Right forelimb (tissue), 1 donor: ENCODE measurements at regions not wholly inside any gene's neighbourhood (a gene's known extent, or its start where the extent isn't known, plus 50 kb on each side); places are given as distances from the start of the nearest gene placed in this dataset.
"Not testable (repeated sequence)": the region's sequence is repeated elsewhere in the genome, so short reads cannot be mapped to it uniquely, and the experiment has no call there.

Experiments
- DNase-seq: peaks from one replicate; pipeline ENCODE4 v3.0.0-alpha.2; 2018

DNA sequence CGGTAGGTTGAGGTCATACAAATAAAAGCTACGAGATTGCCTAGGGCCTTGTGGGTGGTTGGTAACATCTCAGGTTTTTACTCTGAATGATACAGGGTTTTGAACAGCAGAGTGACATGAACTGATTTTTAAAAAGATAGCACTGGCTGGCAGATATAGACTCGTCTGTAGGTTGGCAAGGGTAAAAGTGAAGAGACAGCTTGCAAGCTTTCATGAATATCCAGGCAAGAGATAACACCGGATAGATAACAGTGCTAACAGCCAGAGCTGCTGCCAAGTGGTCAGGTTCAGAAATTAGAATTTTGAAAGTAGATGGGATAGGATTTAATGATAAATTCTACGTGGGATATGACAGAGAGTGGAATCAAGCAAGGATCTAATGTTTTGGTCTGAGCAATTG lies 299.7 kb upstream of the AADAT start:
- no peak for DNase-seq

DNA sequence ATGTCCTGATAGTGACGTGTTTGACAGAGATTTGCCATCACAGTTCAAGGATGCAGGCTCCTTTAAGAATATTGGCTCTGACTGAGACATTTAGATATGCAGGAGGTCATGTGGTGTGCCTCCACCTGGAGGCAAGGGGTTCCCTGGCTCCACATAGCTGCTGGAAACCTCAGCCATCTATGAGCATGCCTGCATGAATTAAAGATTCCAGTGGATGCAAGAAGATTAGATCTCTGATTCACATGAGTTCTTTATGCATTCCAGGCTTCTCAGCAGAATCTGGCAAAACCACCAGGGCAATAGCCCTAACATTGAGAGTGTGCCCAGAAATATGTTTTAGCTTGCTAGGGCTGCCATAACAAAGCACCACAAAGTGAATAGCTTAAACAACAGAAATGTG lies 298.5 kb upstream of the AADAT start:
- DNase-seq: no peak

DNA sequence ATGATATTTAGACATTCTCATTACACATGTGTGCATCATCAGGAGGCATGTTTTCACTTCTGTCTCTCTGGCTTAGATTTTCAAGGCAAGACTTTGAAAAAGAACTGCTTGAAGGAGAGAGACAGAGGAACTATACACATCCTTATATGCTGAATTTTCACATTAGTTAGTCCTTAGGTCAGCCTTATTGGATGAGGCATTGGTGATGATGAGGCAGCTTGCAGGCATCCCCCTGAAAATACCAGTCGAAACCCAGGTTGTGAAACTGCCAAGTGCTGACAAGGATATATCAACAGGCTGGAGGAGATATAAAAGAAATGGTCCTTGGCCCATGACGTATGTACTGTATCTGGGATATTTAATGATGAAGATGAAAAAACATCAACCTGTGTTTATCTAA lies 297.2 kb upstream of the AADAT start:
- DNase-seq: no peak

DNA sequence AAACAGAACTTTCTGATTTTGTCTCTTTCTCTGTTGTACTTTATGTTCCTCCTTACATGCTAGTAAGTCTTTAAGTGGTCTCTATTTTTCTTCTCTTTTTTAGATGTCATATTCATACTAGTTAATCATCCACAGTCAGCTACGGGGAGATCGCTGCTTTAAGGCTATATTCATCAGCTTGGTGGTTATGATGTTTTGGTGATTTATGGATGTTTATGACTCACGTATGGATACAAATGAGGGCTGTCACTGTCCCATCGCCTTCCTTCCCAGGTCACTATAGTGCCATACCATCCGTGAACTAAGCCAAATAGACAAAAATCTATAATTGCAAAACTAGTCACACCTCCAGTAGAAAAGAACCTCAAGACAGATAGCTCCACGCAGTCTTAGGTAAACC lies 296.8 kb upstream of the AADAT start:
- no peak for DNase-seq

DNA sequence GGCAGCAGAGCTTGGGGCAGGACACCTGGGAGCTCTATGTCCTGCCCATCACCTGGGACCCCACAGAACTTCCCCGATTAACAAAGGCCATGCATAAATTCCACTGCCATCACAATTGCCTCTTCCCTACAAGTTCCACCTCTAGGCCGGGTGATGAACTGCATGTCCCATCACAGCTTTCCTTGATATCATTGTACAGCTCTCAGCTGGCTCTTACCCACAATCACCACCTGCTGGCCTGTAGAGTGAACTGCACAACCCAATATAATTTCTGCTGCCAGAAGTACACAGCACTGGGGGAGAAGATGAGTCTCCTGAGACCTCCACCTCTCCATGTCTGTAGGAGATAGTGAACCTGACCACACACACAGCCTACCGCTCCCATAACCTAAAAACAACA lies 285.0 kb upstream of the AADAT start:
- no peak for DNase-seq

DNA sequence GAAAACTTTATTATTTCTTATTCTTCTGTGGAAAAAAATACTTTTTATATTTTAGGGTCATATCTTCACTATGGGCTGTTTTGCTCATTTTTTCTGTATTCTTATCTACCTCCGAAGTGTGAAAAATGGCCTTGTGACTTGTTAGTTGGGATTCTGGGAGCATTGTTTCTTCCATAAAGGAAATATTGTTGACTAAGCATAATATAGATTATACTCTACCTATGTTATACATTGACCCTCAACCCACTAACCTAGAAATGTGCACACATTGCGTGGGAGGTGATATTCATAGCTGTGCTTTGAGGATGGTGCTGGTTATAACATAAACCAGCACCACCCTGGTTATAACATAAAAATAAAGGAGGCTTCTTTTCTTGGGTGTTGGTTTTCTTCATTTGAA lies 259.2 kb upstream of the AADAT start:
- DNase-seq: no peak

DNA sequence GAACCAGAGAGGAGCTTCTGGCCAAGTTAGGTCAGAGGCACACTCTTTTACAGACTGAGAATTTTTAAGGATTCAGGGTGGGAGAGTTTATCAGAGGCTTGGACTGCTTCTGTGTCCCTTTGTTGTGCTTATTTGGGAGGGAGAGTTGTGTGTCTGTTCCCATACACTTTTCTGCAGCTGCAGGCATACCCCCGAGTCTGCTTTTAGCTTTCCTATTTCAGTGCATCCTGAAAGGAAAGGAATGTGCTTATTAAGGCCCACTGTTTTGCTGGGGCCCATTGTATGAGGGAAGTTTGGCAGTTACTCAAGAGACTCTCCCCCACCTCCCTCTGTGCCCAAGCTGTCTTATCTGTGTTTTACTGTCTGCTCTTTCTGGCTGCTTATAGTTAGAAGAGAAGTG lies 257.4 kb upstream of the AADAT start:
- DNase-seq: not testable (repeated sequence)

DNA sequence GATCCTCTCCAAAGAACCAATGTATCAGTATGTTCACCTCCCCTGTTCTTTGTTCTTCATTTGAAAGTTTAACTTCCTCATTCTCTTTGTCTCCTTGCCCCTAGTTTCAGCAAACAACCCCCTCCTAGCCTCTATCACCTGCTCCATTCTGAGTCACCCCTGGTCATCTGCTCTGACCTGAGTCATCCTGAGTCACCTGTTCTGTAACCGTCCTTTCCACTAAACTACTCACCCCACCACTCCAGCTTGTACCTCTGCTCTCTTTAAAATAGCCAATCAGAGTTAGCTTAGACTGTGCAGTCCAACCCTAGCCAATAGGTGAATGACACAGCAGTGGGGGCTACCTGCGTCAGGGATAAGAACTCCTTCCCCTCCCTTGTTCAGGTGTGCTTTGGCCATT lies 249.8 kb upstream of the AADAT start:
- DNase-seq: no peak

DNA sequence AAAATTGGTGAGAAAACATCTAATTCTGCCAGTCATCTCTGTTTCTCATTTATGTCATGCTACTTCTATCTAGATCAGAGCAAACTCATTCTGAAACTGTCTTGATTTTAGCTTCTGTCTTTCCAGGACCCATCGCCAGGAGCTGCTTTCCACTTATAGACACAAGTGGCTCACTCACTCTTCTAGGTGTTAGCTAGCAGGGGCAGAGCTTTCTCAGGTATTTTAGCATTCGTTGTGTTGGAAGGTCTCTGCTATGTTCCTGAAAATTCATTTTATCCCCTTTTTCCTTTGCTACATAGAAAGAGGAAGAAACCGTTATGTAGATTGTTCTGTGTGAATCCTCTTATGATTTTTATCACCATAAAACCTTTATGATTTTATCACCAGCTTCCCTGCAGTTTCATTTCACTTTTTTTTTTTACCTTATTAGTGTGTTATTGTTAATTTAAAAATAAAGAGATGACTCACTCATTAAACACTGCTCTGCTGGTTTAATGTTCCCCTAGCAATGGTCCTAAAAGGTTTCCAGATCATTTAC lies 246.6 kb upstream of the AADAT start:
- no peak for DNase-seq

DNA sequence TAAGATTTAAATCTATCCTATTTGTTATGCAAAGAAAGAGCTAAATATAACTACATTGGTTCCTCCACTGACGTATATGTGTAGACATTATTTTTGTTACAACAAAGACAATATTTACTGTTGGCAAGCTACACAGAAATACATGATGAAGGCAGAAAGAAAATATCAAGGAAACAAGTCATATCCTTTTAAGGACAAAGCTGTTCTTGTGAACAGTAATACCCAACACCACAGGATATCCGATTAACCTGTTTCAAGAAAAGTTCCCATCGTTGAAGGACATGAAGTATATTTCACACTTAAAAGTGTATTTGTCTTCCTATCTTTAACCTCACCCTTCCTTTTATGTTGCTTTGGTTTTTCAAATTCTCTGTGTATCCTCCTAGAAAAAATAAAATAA lies 235.8 kb upstream of the AADAT start:
- no peak for DNase-seq

DNA sequence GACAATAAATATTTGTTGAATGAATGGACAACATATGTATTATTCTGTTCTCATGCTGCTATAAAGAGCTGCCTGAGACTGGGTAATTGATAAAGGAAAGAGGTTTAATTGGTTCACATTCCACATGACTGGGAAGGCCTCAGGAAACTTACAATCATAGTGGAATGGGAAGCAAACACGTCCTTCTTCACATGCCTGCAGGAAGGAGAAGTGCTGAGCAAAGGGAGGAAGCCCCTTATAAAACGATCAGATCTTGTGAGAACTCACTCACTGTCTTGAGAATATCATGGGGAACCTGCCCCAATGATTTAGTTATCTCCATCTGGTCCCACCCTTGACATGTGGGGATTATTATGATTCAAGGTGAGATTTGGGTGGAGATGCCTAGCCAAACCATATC lies 233.9 kb upstream of the AADAT start:
- DNase-seq: no peak

DNA sequence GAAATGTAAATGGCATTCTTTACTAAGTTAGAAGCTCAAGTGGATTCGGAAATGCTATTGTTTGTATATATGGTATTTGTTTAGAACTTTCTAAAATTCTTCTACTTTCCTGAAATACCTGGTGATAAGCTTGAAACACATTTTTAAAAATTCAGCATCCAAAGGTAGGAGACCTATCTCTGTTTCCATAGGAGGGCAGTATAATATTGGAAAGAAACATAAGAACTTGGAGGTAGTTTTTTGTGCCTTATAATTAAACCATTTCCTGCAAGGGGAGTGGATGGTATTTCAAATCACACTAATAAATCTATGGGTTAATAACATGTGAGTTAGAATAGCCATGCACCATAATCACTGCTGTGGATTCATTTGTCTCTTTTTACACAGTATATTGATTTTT lies 217.4 kb upstream of the AADAT start:
- DNase-seq: no peak

DNA sequence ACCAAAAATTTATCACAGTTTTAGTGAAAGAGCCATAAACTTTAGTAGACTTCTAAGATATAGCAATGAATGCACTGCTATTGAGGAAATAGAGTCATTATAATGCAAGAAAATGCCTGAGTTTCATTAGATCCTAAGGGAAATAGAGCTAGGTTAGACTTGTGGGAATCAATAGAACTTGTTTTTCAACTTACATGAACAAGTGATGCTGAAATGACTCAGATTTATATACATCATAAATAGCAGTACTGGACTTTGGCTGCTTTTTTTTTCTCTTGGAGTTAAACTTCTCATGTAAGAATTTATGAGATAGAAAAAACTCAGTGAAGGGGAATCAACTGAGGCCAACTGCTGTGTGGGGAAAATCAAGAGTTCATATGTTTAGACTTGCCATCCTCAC lies 216.5 kb upstream of the AADAT start:
- no peak for DNase-seq

DNA sequence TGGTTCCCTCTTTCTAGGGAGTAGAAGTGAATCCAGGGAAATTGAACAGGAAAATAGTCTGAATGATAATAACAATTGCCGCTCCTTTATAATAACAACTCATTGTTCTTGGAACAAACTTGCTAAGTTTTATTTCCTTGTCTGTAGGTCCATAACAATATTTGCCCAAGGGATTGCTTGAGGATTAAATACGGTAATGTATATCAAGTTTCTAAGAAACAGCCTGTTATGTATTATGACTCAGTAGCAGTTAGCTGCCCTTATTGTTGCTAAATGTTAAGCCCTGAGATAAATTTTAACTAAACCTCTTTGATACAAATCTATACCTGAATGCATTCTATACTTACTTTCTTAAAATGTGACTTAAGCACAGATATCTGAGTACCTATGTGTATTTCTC lies 215.9 kb upstream of the AADAT start:
- DNase-seq: no peak

DNA sequence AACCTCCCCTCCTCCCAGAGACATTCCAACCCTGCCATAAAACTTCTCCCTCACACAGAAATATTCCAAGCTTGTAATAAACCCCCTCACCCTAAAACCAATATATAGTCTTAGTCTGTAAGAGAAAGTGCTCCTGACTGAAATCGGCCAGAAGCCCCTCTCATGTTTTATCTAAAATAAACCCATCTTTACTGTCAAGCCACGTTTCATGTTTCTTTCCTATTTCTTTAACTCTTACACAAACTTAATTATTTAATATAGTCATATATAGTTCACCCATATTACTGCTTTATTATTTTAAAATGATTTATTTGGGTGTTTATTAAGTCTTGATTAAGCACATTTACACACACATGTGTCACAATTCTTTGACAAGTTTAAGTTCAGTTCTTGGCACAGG lies 191.3 kb upstream of the AADAT start:
- no peak for DNase-seq

DNA sequence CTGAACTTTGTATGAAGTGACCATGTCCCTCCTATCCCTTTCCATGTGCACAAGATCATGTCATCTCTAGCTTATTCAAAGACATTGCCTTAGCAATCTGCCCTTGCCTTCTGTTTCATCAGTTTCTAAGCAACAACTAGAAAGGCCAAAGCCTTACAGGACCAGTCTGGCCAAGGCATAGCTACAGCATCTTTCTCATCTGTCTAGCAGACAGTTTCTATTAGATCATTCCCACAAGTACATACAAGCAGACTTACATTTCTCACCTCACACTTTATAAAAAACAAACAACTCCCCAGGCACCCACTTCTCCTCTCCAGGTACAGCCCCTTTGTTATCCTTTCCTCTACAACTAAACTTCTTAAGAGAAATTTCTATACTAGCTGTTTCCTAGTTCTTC lies 188.7 kb upstream of the AADAT start:
- DNase-seq: no peak

DNA sequence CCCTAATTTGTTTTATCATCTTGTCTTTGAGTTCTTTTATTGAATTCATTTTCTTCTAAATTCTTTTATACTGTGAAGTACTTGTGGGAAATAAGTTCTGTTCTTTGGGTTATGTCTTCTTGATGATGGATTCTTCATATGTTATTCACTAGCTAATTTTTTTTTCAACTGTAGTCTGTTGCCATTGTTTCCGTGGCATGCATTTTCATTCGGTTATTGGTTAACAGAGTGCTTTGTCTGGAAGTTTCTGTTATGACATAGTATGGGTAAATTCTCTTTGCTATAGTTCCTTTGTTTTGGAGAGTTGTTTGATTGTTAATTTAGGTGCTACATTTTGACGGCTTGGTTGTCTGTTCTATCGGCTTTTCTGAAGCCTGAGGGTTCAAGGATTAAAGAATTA lies 184.9 kb upstream of the AADAT start:
- DNase-seq: no peak

DNA sequence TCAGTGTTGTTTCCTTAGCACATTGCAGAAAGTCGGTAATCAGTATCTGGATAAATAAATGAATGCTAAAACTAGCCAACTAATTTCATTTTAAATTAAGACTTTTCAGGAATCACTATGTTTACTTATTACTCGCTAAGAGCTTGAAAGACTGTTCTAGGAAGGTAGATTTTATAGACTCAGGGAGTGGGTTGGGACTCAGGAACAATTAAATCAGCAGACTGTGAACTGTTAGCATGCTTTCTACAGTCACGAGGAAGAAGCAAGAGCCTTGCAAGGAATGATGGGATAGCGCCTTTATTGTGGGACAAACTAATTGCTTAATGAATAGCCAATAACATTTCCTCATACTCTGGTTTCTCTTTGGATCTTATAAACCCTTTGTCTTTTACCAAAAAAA lies 183.2 kb upstream of the AADAT start:
- DNase-seq: no peak

DNA sequence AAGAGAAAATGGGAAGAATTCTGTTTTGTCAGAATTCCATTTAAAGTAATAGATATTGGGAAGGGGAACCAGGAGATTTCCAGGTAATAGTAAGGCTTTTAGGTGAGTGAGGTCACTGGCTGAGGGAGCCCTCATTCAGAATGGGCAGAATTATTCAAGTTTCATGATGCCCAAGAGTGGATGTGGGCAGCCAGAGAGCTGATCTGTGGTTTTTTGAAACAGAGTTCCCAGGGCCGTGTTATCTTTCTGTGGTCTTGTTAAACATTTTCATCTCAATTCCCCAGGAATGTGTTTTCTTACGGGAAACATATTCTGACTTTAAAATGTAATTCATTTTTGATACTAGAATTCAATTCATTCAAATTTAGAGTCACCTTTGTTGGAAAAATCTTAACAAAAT lies 182.0 kb upstream of the AADAT start:
- no peak for DNase-seq

DNA sequence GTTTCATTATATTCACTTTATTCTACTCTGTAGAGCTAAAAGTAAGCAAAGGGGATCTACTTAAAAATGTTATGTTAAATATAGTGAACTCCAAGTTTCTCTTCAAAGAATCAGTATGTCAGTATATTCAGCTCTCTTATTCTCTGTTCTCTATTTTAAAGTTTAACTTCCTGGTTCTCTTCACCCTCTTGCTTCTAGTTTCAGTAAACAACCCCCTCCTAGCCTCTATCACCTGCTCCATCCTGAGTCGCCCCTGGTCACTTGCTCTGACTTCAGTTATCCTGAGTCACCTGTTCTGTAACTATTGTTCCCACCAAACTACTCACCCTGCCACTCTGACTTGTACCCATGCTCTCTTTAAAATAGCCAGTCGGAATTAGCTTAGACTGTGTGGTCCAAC lies 180.9 kb upstream of the AADAT start:
- DNase-seq: no peak

DNA sequence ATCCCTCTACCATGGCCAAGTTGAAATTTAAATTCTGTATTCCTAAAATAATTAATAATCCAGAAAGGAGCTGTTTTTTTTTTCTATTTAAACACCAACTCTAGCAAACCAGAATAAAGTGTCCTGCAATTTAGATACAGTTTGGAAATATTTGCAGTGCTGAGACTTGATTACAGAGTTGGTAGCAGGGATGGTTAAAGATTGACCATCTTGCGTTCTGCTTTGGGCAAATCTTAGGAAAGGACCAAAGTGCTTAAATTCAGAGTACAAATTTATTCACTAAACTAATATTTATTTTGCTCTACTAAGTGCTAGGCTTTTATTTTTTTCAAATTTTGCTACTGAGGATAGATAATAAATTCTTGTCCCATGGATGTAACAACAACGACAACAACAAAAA lies 180.2 kb upstream of the AADAT start:
- no peak for DNase-seq

DNA sequence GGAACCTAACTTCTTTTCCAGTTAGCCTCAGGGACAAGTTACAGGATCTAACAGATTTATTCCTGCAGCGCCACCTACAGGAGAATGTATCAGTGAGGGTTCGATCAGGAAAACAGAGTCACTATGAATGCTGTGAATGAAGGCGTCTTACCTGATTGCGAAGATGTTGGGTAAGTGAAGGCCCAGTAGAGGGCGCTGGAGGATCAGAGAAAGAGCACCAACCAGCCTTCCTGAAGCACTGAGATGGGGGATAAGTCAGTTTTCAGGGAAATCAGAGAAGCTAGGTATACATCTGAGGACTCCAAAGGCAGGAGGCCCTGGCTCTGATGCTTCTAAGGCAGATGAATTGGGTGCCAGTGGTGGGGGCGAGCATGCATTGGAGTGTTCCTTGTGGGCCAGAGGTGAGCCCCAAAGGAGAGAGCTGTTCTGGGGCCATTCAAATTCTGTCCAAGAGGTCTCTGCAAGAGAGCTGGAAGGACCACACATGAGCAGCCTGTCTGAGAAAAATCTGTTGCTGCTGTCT lies 169.9 kb upstream of the AADAT start:
- peak; percentile 82 for DNase-seq

DNA sequence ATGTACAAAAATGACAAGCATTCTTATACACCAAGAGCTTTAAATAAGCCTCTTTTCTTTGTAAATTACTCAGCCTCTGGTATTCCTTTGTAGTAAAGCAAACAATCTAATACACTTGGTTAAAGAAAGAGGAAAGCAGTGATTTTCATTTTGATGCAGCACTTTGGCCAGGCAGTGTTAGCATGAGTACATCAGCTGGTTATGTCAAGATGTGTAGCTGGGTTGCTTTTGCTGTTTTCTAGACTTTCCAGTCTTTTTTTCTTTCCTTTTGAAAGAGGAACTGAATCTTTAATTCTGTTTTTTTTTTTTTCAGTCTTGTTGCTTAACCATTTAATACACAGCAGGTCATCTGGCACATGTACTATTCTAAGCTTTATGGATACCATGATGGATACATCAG lies 167.1 kb upstream of the AADAT start:
- DNase-seq: no peak

DNA sequence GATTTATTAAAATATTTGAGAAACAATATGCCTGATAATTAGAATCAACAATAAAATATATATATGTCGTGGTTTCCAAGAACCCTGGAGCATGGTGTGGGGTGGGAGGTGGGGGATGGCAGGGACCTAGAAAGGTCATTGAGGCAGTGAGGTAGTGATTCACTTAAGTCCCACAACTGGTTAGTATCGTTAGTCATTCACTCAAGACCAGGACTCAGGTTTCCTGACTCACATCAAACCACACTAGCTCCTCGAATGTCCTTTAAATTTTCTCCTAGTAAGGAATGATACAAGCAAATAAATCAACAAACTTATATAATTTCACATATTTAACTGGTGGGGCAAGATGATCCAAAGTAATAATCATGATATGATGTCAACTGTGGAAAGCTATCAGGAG lies 158.8 kb upstream of the AADAT start:
- no peak for DNase-seq

DNA sequence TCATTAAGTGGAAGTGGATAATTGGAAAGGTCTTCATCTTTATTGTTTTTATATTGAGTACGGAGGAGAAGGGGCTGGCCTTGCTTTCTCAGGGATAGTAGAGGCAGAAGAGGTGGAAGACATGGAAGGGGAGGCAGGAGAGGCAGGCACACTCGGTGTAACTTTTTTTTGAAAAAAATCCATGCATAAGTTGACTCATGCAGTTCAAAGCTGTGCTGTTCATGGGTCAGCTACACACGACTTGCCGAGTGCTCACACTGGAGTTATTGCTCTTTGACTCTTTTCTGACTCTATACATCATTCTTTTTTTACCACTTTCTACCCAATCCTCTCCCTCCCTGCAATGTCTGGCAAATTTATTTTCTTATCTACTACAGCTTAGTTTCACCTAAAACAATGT lies 158.3 kb upstream of the AADAT start:
- no peak for DNase-seq

DNA sequence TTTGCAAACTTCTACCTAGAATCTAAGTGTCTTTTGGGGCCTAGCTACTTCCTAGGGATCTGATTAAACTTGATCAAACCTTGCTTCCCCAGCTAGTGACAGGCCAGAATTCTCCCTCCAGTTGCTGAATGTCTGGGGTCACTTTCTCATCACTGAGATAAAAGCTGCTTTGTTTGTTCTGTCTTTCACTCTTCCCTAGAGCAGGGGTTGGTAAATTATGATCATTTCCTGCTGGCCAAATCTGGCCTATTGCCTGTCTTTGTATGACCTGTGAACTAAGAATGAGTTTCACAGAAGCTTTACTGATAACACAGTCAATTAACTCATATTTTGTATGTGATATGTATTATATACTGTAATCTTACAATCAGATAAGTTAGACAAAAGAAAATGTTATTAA lies 157.8 kb upstream of the AADAT start:
- DNase-seq: no peak
